ENCODE measurements at regions not wholly inside any gene's neighbourhood (a gene's known extent, or its start where the extent isn't known, plus 50 kb on each side); places are given as distances from the start of the nearest gene placed in this dataset.

DNA sequence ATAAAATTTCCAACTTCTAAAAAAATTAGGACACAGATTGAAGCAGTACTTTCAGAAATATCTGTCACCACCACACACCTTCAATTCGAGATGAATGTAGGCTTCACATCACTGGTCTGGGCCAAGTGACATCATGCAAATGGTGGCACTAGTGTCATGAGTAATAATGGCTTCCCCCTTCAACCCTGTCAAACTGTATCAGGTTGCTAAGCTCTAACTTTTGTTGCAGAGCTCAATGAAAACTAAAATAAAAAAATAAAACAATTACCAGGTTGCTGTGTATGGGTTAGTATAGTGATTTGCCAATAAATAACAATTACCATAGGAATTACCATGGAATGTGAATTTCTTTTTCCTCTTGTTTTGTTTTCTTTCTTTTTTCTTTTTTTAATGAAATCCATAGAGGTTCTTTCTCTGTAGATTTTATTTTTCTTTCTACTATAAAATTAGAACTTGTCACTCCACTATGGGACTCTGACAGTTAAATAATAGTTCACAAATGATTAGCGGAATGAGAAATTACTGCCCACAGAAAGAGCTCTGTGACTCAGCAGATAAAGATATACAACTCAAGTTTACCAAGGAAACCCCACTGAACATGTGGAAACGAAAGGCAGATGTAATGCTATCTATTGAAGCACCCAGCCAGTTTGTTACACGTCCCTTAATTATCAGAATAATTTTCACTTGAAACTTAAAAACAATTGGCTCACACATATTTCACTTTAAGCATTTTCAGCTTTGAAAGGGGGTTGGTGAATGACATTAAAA is 783.8 kb upstream of the WWC1 start:
- Histone ChIP-seq H3K9me2 (replicated peaks; ENCODE audit: insufficient read depth) (no peaks in the 10 kb centered on the region), H3K4me1 (ENCODE audit: insufficient read depth) (no peaks in the 10 kb centered on the region), H3K27me3 (no peaks in the 10 kb centered on the region), H3K36me3 (replicated peaks; ENCODE audit: insufficient read depth, low read depth) (no peaks in the 10 kb centered on the region), H3K9me3 (ENCODE audit: low read depth) (no peaks in the 10 kb centered on the region), H3K4me2 (no peak overlapping the region), H3K4me3 (no peak overlapping the region), H2AFZ (no peak overlapping the region), H3K79me2 (no peaks in the 10 kb centered on the region), H3K27ac (no peak overlapping the region), H4K20me1 (ENCODE audit: insufficient read depth, poor library complexity, severe bottlenecking) (no peaks in the 10 kb centered on the region)
- TF ChIP-seq EZH2 (IDR thresholded peaks at IDR 0.05; ENCODE audit: borderline replicate concordance) (no peak), EZH2phosphoT487 (IDR thresholded peaks at IDR 0.05; ENCODE audit: low read depth, severe bottlenecking, unreplicated experiment) (no peak)
- TF ChIP-seq, protein P1, sequence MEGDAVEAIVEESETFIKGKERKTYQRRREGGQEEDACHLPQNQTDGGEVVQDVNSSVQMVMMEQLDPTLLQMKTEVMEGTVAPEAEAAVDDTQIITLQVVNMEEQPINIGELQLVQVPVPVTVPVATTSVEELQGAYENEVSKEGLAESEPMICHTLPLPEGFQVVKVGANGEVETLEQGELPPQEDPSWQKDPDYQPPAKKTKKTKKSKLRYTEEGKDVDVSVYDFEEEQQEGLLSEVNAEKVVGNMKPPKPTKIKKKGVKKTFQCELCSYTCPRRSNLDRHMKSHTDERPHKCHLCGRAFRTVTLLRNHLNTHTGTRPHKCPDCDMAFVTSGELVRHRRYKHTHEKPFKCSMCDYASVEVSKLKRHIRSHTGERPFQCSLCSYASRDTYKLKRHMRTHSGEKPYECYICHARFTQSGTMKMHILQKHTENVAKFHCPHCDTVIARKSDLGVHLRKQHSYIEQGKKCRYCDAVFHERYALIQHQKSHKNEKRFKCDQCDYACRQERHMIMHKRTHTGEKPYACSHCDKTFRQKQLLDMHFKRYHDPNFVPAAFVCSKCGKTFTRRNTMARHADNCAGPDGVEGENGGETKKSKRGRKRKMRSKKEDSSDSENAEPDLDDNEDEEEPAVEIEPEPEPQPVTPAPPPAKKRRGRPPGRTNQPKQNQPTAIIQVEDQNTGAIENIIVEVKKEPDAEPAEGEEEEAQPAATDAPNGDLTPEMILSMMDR (IDR thresholded peaks at IDR 0.05; ENCODE audit: poor library complexity) = no peak
- no peak for DNase-seq (ENCODE audit: low spot score)
- 72% methylated on average over 4 of the region's 4 CpGs for WGBS (ENCODE audit: low lambda C conversion rate, missing lambda C conversion rate)

DNA sequence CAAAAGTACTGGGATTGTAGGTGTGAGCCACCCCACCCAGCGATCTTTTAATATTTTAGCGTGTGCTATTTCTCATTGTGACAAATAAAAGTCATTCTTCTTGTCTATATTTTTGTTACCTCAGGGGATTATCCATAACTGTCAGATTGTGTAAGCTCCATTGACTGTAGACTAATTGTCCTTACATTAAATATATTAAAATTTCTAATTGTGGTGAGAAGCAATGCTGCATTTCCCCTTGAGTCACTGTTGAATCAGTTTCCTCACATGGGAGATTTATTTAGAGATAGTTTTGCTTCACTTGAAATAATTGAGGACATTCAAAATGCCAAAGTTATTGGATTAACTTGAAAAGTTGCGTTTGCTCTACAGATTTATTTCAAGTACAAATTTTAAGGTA is 782.4 kb upstream of the WWC1 start:
- 95% methylated on average over 3 of the region's 3 CpGs for WGBS (ENCODE audit: low lambda C conversion rate, missing lambda C conversion rate)
- no peaks in the 10 kb centered on the region for H3K9me3 ChIP-seq (ENCODE audit: low read depth)
- H4K20me1 ChIP-seq (ENCODE audit: insufficient read depth, poor library complexity, severe bottlenecking) = no peaks in the 10 kb centered on the region
- H3K27me3 ChIP-seq = no peaks in the 10 kb centered on the region
- no peaks in the 10 kb centered on the region for H3K36me3 ChIP-seq (replicated peaks; ENCODE audit: insufficient read depth, low read depth)
- H3K79me2 ChIP-seq = no peaks in the 10 kb centered on the region
- no peak overlapping the region for H3K27ac ChIP-seq
- H3K9me2 ChIP-seq (replicated peaks; ENCODE audit: insufficient read depth) = no peaks in the 10 kb centered on the region
- no peak overlapping the region for H3K4me2 ChIP-seq
- TF ChIP-seq EZH2 (IDR thresholded peaks at IDR 0.05; ENCODE audit: borderline replicate concordance) = no peak
- TF ChIP-seq, protein P1 (IDR thresholded peaks at IDR 0.05; ENCODE audit: poor library complexity) = no peak
- TF ChIP-seq EZH2phosphoT487 (IDR thresholded peaks at IDR 0.05; ENCODE audit: low read depth, severe bottlenecking, unreplicated experiment) = no peak
- DNase-seq (ENCODE audit: low spot score) = no peak
- no peak overlapping the region for H2AFZ ChIP-seq
- no peak overlapping the region for H3K4me3 ChIP-seq
- H3K4me1 ChIP-seq (ENCODE audit: insufficient read depth) = no peaks in the 10 kb centered on the region

DNA sequence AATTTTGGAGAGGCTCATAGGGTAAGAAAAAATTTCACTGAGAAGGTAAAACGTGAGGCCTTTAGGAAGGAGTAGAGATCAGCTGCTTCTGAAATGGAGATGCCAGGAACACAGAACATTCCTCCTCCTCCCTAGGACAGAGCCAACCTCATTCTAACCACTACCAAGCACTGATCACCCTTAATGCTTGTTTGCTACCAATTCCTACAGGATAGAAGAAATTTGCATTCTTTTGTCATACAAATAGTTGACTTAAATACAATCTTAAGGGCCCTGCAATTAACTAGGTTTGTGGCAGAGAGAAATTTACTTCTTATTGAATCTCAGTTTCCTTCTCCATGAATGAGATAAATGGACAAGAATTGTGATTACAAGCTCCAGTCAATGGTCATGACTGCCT is 780.2 kb upstream of the WWC1 start:
- H3K36me3 ChIP-seq (replicated peaks; ENCODE audit: insufficient read depth, low read depth) = no peaks in the 10 kb centered on the region
- H3K4me3 ChIP-seq = no peak overlapping the region
- H4K20me1 ChIP-seq (ENCODE audit: insufficient read depth, poor library complexity, severe bottlenecking) = no peaks in the 10 kb centered on the region
- no peaks in the 10 kb centered on the region for H3K79me2 ChIP-seq
- no peaks in the 10 kb centered on the region for H3K27me3 ChIP-seq
- TF ChIP-seq, protein P1 (IDR thresholded peaks at IDR 0.05; ENCODE audit: poor library complexity) = no peak
- TF ChIP-seq EZH2phosphoT487 (IDR thresholded peaks at IDR 0.05; ENCODE audit: low read depth, severe bottlenecking, unreplicated experiment) (no peak), EZH2 (IDR thresholded peaks at IDR 0.05; ENCODE audit: borderline replicate concordance) (no peak)
- no peak overlapping the region for H3K4me2 ChIP-seq
- no peak overlapping the region for H3K27ac ChIP-seq
- H3K9me2 ChIP-seq (replicated peaks; ENCODE audit: insufficient read depth) = no peaks in the 10 kb centered on the region
- no peak overlapping the region for H2AFZ ChIP-seq
- no peaks in the 10 kb centered on the region for H3K4me1 ChIP-seq (ENCODE audit: insufficient read depth)
- no peaks in the 10 kb centered on the region for H3K9me3 ChIP-seq (ENCODE audit: low read depth)
- no peak for DNase-seq (ENCODE audit: low spot score)
- WGBS (ENCODE audit: low lambda C conversion rate, missing lambda C conversion rate) = 29% methylated on average over 1 of the region's 1 CpG

Measured in hepatocyte (in vitro differentiated cells).